HG02759 (cell line): ENCODE measurements at regions not wholly inside any gene's neighbourhood (a gene's known extent, or its start where the extent isn't known, plus 50 kb on each side); places are given as distances from the start of the nearest gene placed in this dataset.
"Not testable (repeated sequence)": the region's sequence is repeated elsewhere in the genome, so short reads cannot be mapped to it uniquely, and the experiment has no call there.

Experiments
- ATAC-seq: cut with Tn5 transposase; IDR thresholded peaks from one replicate; pipeline ENCODE4 v1.9.1; 2021; ENCODE audit warnings: mild to moderate bottlenecking, moderate library complexity; ENCODE audit not compliant: unreplicated experiment

GRCh38 chr4:170231377-170231776 lies 141.6 kb upstream of the AADAT start:
- ATAC-seq = no peak

GRCh38 chr4:170230242-170230641 lies 140.5 kb upstream of the AADAT start:
- ATAC-seq = no peak

GRCh38 chr4:170229006-170229405 lies 139.2 kb upstream of the AADAT start:
- ATAC-seq = no peak

DNA sequence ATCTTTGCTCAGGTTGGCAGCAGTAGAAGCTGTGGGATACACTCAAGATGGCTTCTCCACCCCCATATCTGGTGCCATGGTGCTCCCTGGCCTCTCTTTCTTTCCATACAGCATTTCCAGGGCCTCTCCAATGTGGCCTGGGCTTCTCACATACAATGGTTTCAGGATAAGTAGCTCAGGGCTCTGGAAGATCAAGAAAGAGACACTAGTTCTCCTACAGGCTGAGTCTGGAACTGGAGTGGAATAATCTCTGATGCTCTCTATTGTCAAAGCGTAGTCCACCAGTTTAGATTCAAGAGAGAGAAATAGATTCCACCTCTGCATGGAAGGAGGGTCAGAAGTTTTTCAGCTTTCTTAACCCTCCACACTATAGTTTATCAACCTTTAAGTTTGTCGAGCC lies 138.2 kb upstream of the AADAT start:
- no peak for ATAC-seq

GRCh38 chr4:170226288-170226687 lies 136.5 kb upstream of the AADAT start:
- ATAC-seq = no peak

DNA sequence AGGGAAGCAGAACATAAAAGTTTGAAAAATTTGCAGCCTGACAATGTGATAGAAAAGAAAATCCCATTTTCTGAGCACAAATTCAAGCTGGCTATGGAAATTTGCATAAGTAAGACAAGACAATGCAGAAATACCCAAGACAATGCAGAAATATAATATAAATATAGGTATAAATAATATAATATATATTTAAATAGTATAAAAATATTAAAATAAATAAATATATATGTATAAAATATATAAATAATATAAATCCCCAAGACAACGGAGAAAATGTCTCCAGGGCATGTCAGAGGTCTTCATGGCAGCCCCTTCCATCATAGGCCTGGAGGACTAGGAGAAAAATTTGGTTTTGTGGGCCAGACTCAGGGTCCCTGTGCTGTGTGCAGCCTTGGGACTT lies 125.0 kb upstream of the AADAT start:
- ATAC-seq = no peak

DNA sequence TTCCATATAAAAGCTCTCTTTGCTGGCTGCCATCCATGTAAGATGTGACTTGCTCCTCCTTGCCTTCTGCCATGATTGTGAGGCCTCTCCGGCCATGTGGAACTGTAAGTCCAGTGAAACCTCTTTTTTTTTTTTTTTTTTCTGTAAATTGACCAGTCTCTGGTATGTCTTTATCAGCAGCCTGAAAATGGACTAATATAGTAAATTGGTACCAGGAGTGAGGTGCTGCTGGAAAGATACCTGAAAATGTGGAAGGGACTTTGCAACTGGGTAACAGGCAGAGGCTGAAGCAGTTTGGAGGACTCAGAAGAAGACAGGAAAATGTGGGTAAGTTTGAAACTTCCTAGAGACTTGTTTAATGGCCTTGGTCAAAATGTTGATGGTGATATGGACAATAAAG lies 124.3 kb upstream of the AADAT start:
- no peak for ATAC-seq

GRCh38 chr4:170202721-170203120 lies 113.0 kb upstream of the AADAT start:
- ATAC-seq = peak; percentile 45

- ATAC-seq = no peak
Observed at GRCh38 chr4:170198747-170199146, 109.0 kb upstream of the AADAT start.

GRCh38 chr4:170194794-170195193 lies 105.0 kb upstream of the AADAT start:
- not testable (repeated sequence) for ATAC-seq

DNA sequence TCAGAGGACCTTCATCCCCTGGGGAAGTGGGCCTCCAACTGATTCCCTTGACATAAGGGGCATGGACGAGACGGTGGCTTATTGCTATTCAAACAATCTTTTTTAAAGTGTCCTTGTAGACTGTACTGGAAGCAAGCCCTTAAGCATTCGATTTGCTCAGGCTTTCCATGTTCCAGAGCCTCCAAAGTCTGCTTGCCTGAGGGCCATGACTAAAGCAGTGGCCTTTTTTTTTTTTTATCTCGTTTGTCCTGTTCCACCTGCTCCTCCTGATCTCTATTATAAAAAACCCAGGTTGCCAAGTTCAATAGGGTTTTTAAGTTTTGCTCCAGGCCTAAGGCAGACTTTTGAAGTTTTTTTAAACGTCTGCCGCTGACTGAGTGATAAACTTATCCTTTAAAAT lies 103.7 kb upstream of the AADAT start:
- ATAC-seq = no peak

- ATAC-seq = no peak
Observed at GRCh38 chr4:170190265-170190664, 100.5 kb upstream of the AADAT start.

DNA sequence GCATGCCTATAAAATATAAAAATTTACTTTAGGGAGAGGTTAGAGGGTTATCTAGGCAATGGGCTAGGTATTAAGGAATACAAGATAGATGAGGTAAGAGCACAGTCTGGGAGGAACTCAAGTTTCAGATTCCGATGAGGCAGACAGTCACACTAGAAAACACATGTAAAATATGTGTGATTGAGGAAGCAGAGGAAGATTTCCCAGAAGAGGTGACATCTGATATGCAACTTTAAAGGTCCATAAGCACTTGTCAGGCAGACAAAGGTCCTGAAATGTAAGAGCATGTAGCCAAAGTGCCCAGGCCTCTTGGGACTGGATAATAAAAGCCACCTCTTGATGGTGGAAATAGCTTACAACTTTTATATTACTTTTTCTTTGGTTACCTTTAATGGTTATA lies 81.1 kb upstream of the AADAT start:
- no peak for ATAC-seq

GRCh38 chr4:170169699-170170098 lies 79.9 kb upstream of the AADAT start:
- no peak for ATAC-seq

- no peak for ATAC-seq
Observed at GRCh38 chr4:170167678-170168077, 77.9 kb upstream of the AADAT start.

- not testable (repeated sequence) for ATAC-seq
Observed at GRCh38 chr4:170166193-170166592, 76.4 kb upstream of the AADAT start.

GRCh38 chr4:170162416-170162815 lies 72.7 kb upstream of the AADAT start:
- no peak for ATAC-seq

DNA sequence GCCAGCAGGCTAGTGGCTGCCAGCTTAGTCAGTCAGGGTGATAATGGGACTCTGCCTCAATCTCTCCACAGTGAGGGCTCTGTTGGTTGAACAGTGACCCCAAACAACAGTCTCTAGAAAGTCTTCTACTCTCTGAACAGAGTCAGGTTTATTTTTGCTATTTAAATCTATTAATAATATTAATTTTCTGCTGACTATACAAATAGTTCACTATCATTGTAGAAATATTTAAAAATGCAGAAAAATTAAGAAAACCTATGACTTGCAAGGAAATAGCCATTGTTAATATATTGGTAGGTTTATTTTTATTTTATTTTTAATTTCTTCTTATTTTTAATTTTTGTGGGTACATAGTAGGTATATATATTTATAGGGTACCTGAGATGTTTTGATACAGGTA lies 67.9 kb upstream of the AADAT start:
- no peak for ATAC-seq

GRCh38 chr4:170145120-170145519 lies 55.4 kb upstream of the AADAT start:
- no peak for ATAC-seq

DNA sequence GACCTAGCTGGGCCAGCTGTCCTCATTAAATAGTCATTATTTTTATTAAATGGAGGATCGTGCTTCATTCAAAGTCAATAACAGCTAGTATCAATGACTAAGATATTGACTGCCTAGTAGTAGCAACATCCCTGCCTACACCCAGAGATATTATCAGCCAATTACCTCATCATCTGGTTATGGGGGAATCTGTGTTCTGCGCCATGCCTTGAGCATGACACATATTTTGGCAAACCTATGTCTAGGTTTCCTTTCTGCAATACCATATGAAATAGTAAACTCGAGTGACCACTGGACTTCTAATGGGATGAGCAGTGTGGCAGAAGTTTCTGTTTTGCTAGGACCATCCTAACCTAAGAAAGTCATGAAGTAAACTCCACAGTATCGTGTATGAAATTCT lies 50.0 kb upstream of the AADAT start:
- ATAC-seq = no peak
